Cardiac muscle cell (in vitro differentiated cells and primary cell): ENCODE measurements at regions not wholly inside any gene's neighbourhood (a gene's known extent, or its start where the extent isn't known, plus 50 kb on each side); places are given as distances from the start of the nearest gene placed in this dataset.

Experiments used
- DNase-seq, 2 donors: peaks; one replicate each; pipeline versions ENCODE4 v3.0.0 to v3.0.0-alpha.2; 2010 to 2017; ENCODE audit warnings: low read depth in 1 of 2, low spot score in 1 of 2
- H3K27ac ChIP-seq: fragments of 200-600 bp; sonication (generic); 2 replicates; pipeline ENCODE4 v1.5.1; 2016
- H3K27me3 ChIP-seq: fragments of 200-600 bp; sonication (generic); 2 replicates; pipeline ENCODE4 v1.6.0; 2016; ENCODE audit warnings: control low read depth
- H3K36me3 ChIP-seq: fragments of 200-600 bp; sonication (generic); 2 replicates; pipeline ENCODE4 v1.5.1; 2016; ENCODE audit warnings: control low read depth
- H3K4me1 ChIP-seq: fragments of 200-600 bp; sonication (generic); 2 replicates; pipeline ENCODE4 v1.8.1; 2017; ENCODE audit warnings: low read depth, mild to moderate bottlenecking, mixed run types
- H3K4me3 ChIP-seq: fragments of 200-600 bp; sonication (generic); 2 replicates; pipeline ENCODE4 v1.5.1; 2016; ENCODE audit warnings: mild to moderate bottlenecking
- H3K9me3 ChIP-seq: fragments of 200-600 bp; sonication (generic); 2 replicates; pipeline ENCODE4 v1.5.1; 2017; ENCODE audit warnings: low read depth, mild to moderate bottlenecking, control low read depth
- TF ChIP-seq, protein P1 (sequence below): IDR thresholded peaks from 2 replicates; pipeline ENCODE4 v1.5.1; 2012; ENCODE audit warnings: low read depth, mild to moderate bottlenecking, low read length

DNA sequence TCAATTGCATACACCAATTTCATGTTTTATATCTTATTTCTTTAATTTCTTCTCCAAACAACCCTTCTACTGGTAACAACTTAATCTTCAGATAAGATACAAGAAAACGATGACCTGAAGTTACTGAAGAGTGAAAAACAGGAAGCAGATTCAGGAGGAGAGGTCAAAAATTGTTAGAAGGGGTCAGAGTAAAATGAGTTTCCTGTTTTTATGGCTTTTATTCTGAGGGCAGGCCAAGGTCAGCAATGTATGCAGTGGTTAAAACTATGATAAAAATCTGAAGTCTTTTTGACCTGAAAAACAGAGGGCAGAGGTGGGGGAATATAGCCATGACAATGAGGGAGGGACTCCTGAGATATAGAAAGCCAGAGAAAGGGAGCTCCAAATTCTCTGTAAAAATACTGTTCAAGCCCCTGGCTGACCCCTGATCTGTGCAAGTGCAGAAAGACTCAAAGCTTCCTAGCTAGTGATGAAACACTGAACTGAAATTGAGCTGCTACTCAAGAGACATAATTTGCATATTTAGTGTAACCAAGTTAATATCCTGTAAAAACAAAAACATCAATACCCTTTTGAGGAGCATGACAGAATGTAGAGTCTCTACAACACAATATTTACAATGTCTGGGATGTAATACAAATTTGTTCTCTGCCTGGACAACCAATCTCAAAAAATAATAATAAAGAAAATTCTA lies 514.3 kb upstream of the SEL1L start:
- Histone ChIP-seq H3K36me3 (no peaks in the 10 kb centered on the region), H3K4me1 (no peaks in the 10 kb centered on the region), H3K27me3 (no peaks in the 10 kb centered on the region), H3K27ac (no peak overlapping the region), H3K9me3 (no peaks in the 10 kb centered on the region), H3K4me3 (no peak overlapping the region)
- TF ChIP-seq, protein P1, sequence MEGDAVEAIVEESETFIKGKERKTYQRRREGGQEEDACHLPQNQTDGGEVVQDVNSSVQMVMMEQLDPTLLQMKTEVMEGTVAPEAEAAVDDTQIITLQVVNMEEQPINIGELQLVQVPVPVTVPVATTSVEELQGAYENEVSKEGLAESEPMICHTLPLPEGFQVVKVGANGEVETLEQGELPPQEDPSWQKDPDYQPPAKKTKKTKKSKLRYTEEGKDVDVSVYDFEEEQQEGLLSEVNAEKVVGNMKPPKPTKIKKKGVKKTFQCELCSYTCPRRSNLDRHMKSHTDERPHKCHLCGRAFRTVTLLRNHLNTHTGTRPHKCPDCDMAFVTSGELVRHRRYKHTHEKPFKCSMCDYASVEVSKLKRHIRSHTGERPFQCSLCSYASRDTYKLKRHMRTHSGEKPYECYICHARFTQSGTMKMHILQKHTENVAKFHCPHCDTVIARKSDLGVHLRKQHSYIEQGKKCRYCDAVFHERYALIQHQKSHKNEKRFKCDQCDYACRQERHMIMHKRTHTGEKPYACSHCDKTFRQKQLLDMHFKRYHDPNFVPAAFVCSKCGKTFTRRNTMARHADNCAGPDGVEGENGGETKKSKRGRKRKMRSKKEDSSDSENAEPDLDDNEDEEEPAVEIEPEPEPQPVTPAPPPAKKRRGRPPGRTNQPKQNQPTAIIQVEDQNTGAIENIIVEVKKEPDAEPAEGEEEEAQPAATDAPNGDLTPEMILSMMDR, result no peak
- no peak for DNase-seq

DNA sequence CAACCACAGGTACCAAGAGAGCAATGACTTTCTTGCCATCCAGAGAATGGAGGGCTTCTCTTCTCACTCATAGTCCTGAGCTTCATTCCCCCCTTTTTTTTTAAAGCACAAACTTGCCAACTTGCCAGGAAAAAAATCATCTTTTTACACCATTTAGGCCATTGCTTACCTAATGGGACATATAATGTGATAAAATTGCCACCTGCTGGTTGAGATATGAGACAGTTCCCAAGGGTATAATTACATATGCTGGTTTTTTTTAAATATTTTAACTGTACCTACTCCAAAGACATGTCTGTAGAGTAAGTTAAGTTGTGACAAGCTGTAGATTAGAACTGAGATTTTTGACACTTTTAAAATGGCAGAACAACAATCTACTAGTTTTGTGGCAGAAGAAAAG lies 519.1 kb upstream of the SEL1L start:
- Histone ChIP-seq H3K4me1 (no peaks in the 10 kb centered on the region), H3K4me3 (no peak overlapping the region), H3K36me3 (no peaks in the 10 kb centered on the region), H3K27me3 (no peaks in the 10 kb centered on the region), H3K27ac (no peak overlapping the region), H3K9me3 (no peaks in the 10 kb centered on the region)
- TF ChIP-seq, protein P1, result no peak
- no peak for DNase-seq

DNA sequence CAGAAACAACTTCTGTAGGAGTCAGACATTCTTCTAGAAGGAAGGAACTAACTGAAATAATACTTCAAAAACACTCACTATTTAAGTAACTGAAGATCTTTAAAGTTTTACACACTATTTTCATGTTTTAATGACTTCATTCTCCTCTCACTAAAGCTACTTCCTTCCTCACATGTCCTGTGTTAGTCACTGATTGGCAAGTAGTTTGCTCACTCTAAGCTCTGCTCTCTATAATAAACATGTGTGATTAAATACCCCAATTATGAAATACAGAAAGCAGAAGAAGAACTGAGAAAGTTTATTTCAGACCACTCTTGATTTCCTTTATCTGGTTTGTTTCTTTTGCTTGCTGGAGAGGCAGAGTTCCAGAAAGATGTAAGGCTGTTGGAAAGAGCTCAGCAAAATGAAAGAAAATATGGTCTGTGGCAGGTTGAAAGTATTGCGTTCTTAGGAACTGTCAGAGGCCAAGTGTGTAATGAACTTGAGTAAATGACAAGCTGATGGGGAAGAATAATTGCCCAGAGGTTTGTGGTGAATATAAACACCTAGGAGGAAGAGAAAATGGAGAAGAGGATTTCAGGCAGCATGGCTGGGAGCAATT lies 522.0 kb upstream of the SEL1L start:
- Histone ChIP-seq H3K4me1 (no peaks in the 10 kb centered on the region), H3K36me3 (no peaks in the 10 kb centered on the region), H3K27ac (no peak overlapping the region), H3K4me3 (no peak overlapping the region), H3K27me3 (no peaks in the 10 kb centered on the region), H3K9me3 (no peaks in the 10 kb centered on the region)
- TF ChIP-seq, protein P1, result no peak
- DNase-seq, result no peak

DNA sequence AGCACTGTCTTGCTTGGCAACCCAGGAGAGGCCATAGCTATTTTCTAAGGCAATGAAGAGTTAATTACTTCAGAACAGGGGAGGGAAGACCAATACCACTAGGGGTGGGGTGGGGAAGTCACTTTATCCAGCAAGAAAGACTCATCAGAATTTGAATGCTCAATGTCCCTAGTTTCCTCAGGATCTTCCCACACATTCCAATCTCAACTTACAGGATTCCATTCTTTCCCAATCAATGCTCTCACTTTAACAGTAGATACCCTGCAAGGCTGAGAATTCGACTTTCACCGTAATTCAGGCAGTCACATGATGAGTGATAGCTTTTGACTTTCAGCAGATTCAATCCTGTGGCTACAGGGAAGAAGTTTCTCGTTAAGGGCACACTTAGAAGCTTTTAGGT lies 526.6 kb upstream of the SEL1L start:
- Histone ChIP-seq H3K4me3 (no peak overlapping the region), H3K27ac (no peak overlapping the region), H3K27me3 (no peaks in the 10 kb centered on the region), H3K9me3 (no peaks in the 10 kb centered on the region), H3K36me3 (no peaks in the 10 kb centered on the region), H3K4me1 (no peaks in the 10 kb centered on the region)
- TF ChIP-seq, protein P1, result no peak
- DNase-seq, result no peak

DNA sequence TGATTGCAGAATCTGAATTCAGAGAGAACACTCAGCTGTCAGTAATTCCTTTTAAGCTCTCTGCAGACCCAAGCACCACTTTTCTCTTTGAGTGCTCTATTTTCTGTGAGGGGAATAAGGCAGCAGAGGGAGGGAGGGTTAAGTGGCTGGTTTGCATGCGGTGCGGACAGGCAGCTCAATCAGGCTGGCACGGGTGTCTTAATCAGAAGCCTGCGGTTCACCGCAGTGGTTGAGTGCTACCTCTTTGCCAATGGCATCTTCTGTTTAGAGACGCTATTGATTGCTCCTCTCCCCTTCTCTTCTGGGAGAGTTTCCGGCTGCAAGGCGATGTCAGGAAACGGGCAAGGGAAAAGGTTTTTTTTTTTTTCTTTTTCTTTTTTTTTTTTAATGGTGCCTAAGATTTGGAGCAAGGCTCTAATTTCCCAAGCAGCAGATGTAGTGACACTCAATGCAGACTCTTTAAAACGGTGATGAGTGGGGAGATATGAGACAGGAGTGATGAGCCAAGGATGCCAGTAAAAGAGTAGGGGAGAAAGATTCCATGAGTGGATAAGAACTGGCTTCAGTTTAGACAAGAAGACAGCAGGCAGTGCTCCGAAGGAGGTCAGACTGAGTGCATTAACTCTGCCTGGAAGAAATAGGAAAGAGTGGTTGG lies 533.7 kb upstream of the SEL1L start:
- Histone ChIP-seq H3K36me3 (no peaks in the 10 kb centered on the region), H3K4me1 (no peaks in the 10 kb centered on the region), H3K27me3 (no peaks in the 10 kb centered on the region), H3K4me3 (no peak overlapping the region), H3K9me3 (no peaks in the 10 kb centered on the region), H3K27ac (no peak overlapping the region)
- TF ChIP-seq, protein P1, result no peak
- DNase-seq, result peak in 1 of 2 donors; percentile 22
